ENCODE measurements at regions not wholly inside any gene's neighbourhood (a gene's known extent, or its start where the extent isn't known, plus 50 kb on each side); places are given as distances from the start of the nearest gene placed in this dataset.

GRCh38 chr11:93054279-93054678 lies 84.8 kb downstream of the MTNR1B start:
- TF ChIP-seq POLR2A (IDR thresholded peaks at IDR 0.05; ENCODE audit: low read depth, low read length) (no peak), CTCF (conservative IDR thresholded peaks at IDR 0.05; ENCODE audit: low read depth, low read length) (no peak), RAD21 (IDR thresholded peaks at IDR 0.05; ENCODE audit: low read length) (no peak), BHLHE40 (IDR thresholded peaks at IDR 0.05; ENCODE audit: low read depth, low read length) (no peak), MXI1 (IDR thresholded peaks at IDR 0.05; ENCODE audit: borderline replicate concordance, low read depth, low read length) (no peak), RCOR1 (IDR thresholded peaks at IDR 0.05; ENCODE audit: insufficient replicate concordance, low read length) (no peak), MAZ (IDR thresholded peaks at IDR 0.05; ENCODE audit: borderline replicate concordance, low read depth, low read length) (no peak), SMC3 (IDR thresholded peaks at IDR 0.05; ENCODE audit: low read depth, low read length) (no peak), FOS (IDR thresholded peaks at IDR 0.05; ENCODE audit: low read depth, low read length) (no peak), ELK1 (IDR thresholded peaks at IDR 0.05; ENCODE audit: borderline replicate concordance, low read depth, low read length) (no peak), RFX5 (IDR thresholded peaks at IDR 0.05; ENCODE audit: low read depth, low read length) (no peak)

All from IMR-90 (cell line).